IMR-90 (cell line): ENCODE measurements at regions not wholly inside any gene's neighbourhood (a gene's known extent, or its start where the extent isn't known, plus 50 kb on each side); places are given as distances from the start of the nearest gene placed in this dataset.
"Not testable (repeated sequence)": the region's sequence is repeated elsewhere in the genome, so short reads cannot be mapped to it uniquely, and the experiment has no call there.

Source experiments
- ATAC-seq: fragments of 200-7000 bp; cut with Tn5 transposase; 2 replicates; pipeline ENCODE4 v1.9.1; 2020; ENCODE audit warnings: low read depth, mild to moderate bottlenecking, moderate library complexity
- BruUV-seq: library from RNA; stranded (reverse); fragments of 400-500 nt; replicated peaks from 2 replicates; lab custom pipeline; 2021; lab: Mats Ljungman, UMichigan
- CTCF ChIA-PET: fragments of 300-600 bp; formaldehyde crosslinking; extraction: SDS; loops from one replicate; lab custom pipeline; 2021; ENCODE audit warnings: antibody characterized with exemption; lab: Yijun Ruan, JAX
- POLR2A ChIA-PET: fragments of 300-600 bp; sonication (Branson Sonifier 250); formaldehyde crosslinking; loops from one replicate; lab custom pipeline; 2022; ENCODE audit warnings: antibody characterized with exemption; ENCODE audit not compliant: unreplicated experiment; lab: Charles Lee
- DNase-seq: peaks from one replicate; pipeline ENCODE4 v3.0.0; 2013
- H2AFZ ChIP-seq: replicated peaks from 2 replicates; pipeline ENCODE3; 2013; ENCODE audit warnings: low read length, mild to moderate bottlenecking; ENCODE audit not compliant: poor library complexity
- H2AK5ac ChIP-seq: 2 replicates; pipeline ENCODE4 v1.6.1; 2013; ENCODE audit warnings: low read depth, low read length, inconsistent platforms
- H2AK9ac ChIP-seq: replicated peaks from 2 replicates; pipeline ENCODE3; 2013; ENCODE audit warnings: mild to moderate bottlenecking, low read depth, low read length, moderate library complexity; ENCODE audit not compliant: poor library complexity
- H2BK120ac ChIP-seq: 2 replicates; pipeline ENCODE4 v1.6.1; 2013; ENCODE audit warnings: low read depth, low read length, inconsistent platforms
- H2BK15ac ChIP-seq: 3 replicates; pipeline ENCODE4 v1.6.1; 2013; ENCODE audit warnings: low read depth, low read length, inconsistent platforms
- H2BK20ac ChIP-seq: 2 replicates; pipeline ENCODE4 v1.6.1; 2013; ENCODE audit warnings: low read depth, mild to moderate bottlenecking, inconsistent platforms, low read length, moderate library complexity
- H2BK5ac ChIP-seq: 2 replicates; pipeline ENCODE4 v1.6.1; 2013; ENCODE audit warnings: mild to moderate bottlenecking, low read depth, low read length, inconsistent platforms; ENCODE audit not compliant: poor library complexity, severe bottlenecking
- H3K14ac ChIP-seq: replicated peaks from 2 replicates; pipeline ENCODE4 v1.6.1; 2013; ENCODE audit warnings: low read depth, low read length, inconsistent platforms
- H3K18ac ChIP-seq: 2 replicates; pipeline ENCODE4 v1.6.1; 2013; ENCODE audit warnings: low read depth, low read length, control low read depth
- H3K23ac ChIP-seq: 2 replicates; pipeline ENCODE4 v1.6.1; 2013; ENCODE audit warnings: low read depth, low read length, inconsistent platforms
- H3K27ac ChIP-seq: 2 replicates; pipeline ENCODE4 v1.5.1; 2013; ENCODE audit warnings: mild to moderate bottlenecking, control low read depth, low read length; ENCODE audit not compliant: insufficient read depth
- H3K27me3 ChIP-seq: 2 replicates; pipeline ENCODE4 v1.6.1; 2013; ENCODE audit warnings: low read length; ENCODE audit not compliant: control insufficient read depth, insufficient read depth
- H3K36me3 ChIP-seq: 2 replicates; pipeline ENCODE4 v1.6.1; 2013; ENCODE audit warnings: low read length, mixed read lengths; ENCODE audit not compliant: control insufficient read depth, insufficient read depth
- H3K4ac ChIP-seq: 2 replicates; pipeline ENCODE4 v1.6.1; 2013; ENCODE audit warnings: low read depth, low read length, inconsistent platforms
- H3K4me1 ChIP-seq: 2 replicates; pipeline ENCODE4 v1.6.1; 2013; ENCODE audit warnings: low read length, mixed read lengths; ENCODE audit not compliant: control insufficient read depth, insufficient read depth
- H3K4me2 ChIP-seq: 2 replicates; pipeline ENCODE4 v1.6.1; 2013; ENCODE audit warnings: low read depth, mild to moderate bottlenecking, control low read depth, low read length, moderate library complexity
- H3K4me3 ChIP-seq: 2 replicates; pipeline ENCODE4 v1.5.1; 2013; ENCODE audit warnings: low read depth, mild to moderate bottlenecking, control low read depth, low read length, moderate library complexity; ENCODE audit not compliant: insufficient read depth
- H3K56ac ChIP-seq: 2 replicates; pipeline ENCODE4 v1.6.1; 2013; ENCODE audit warnings: low read length, inconsistent platforms; ENCODE audit not compliant: insufficient read depth; ENCODE audit errors: extremely low read depth
- H3K79me1 ChIP-seq, 2 experiments: 2 replicates each; pipeline ENCODE4 v1.6.1; 2013; ENCODE audit warnings: low read length in 2 of 2, inconsistent platforms in 1 of 2, low read depth in 1 of 2
- H3K9ac ChIP-seq: 2 replicates; pipeline ENCODE4 v1.6.1; 2013; ENCODE audit warnings: low read depth, low read length, control low read depth
- H3K9me1 ChIP-seq: 2 replicates; pipeline ENCODE4 v1.6.1; 2013; ENCODE audit warnings: low read length, inconsistent platforms; ENCODE audit not compliant: insufficient read depth
- H3K9me3 ChIP-seq: 2 replicates; pipeline ENCODE4 v1.6.1; 2013; ENCODE audit warnings: low read length; ENCODE audit not compliant: control insufficient read depth, insufficient read depth
- H4K20me1 ChIP-seq: 2 replicates; pipeline ENCODE4 v1.6.1; 2013; ENCODE audit warnings: low read length, inconsistent platforms; ENCODE audit not compliant: insufficient read depth
- H4K5ac ChIP-seq: 2 replicates; pipeline ENCODE4 v1.6.1; 2013; ENCODE audit warnings: mild to moderate bottlenecking, low read depth, low read length, control low read depth
- H4K8ac ChIP-seq, 2 experiments: 2 replicates each; pipeline ENCODE4 v1.6.1; 2013; ENCODE audit warnings: low read depth in 2 of 2, low read length in 2 of 2, control low read depth in 1 of 2, inconsistent platforms in 1 of 2
- H4K91ac ChIP-seq: 2 replicates; pipeline ENCODE4 v1.6.1; 2013; ENCODE audit warnings: low read depth, low read length, inconsistent platforms; ENCODE audit not compliant: insufficient read depth
- BHLHE40 ChIP-seq: fragments of 150-350 bp; IDR thresholded peaks from 2 replicates; pipeline ENCODE4 v1.6.1; 2016; ENCODE audit warnings: mild to moderate bottlenecking, low read depth, low read length
- CEBPB ChIP-seq: IDR thresholded peaks from 2 replicates; pipeline ENCODE4 v1.6.1; 2012; ENCODE audit warnings: low read depth, low read length, improper control_type of control experiment
- FOS ChIP-seq: fragments of 150-350 bp; IDR thresholded peaks from 2 replicates; pipeline ENCODE4 v1.6.1; 2016; ENCODE audit warnings: low read depth, low read length
- MAFK ChIP-seq: IDR thresholded peaks from 2 replicates; pipeline ENCODE4 v1.6.1; 2012; ENCODE audit warnings: low read depth, low read length, improper control_type of control experiment
- MAZ ChIP-seq: IDR thresholded peaks from 2 replicates; pipeline ENCODE4 v1.6.1; 2012; ENCODE audit warnings: low read depth, mild to moderate bottlenecking, low read length, improper control_type of control experiment, moderate library complexity, borderline replicate concordance
- MXI1 ChIP-seq: IDR thresholded peaks from 2 replicates; pipeline ENCODE4 v1.6.1; 2012; ENCODE audit warnings: low read depth, mild to moderate bottlenecking, low read length, moderate library complexity, borderline replicate concordance
- POLR2A ChIP-seq: IDR thresholded peaks from 2 replicates; pipeline ENCODE4 v1.6.1; 2012; ENCODE audit warnings: mild to moderate bottlenecking, low read depth, low read length
- SMC3 ChIP-seq: fragments of 150-350 bp; IDR thresholded peaks from 2 replicates; pipeline ENCODE4 v1.6.1; 2016; ENCODE audit warnings: low read depth, mild to moderate bottlenecking, antibody characterized with exemption, low read length, moderate library complexity
- WGBS, 2 experiments: methylation state at CpG; one replicate each; pipeline versions ENCODE4 v1.1.5 to v1.1.7; 2013; ENCODE audit warnings: missing lambda C conversion rate in 2 of 2; ENCODE audit not compliant: insufficient read length in 1 of 2; ENCODE audit errors: extremely low coverage in 2 of 2; 5-methylcytosine and 5-hydroxymethylcytosine counted together
- dilution Hi-C: fragments of 300-500 bp; cut with HindIII; formaldehyde crosslinking; loops from one replicate; pipeline ENCODE4 v1.14.3; 2018; ENCODE audit warnings: low sequenced_read_pairs; ENCODE audit not compliant: unreplicated experiment
- in situ Hi-C: fragments of 300-500 bp; cut with MboI; formaldehyde crosslinking; loops from 3 replicates; pipeline ENCODE4 v1.14.3; 2019; ENCODE audit warnings: low sequenced_read_pairs, inconsistent platforms, mixed read lengths
- intact Hi-C: fragments of 100-400 bp; cut with micrococcal nuclease; formaldehyde crosslinking; loops from 2 replicates; pipeline ENCODE4 v1.10.0; 2022

GRCh38 chr2:238616681-238617080, 190.0 kb downstream of the ASB1 start:
- H3K4ac ChIP-seq = no peak overlapping the region
- H3K9ac ChIP-seq = no peak overlapping the region
- no peak overlapping the region for H3K14ac ChIP-seq
- H4K8ac ChIP-seq = no peak overlapping the region
- ATAC-seq (no peak), DNase-seq (no peak)
- no peak overlapping the region for H3K4me2 ChIP-seq
- no peak overlapping the region for H2BK20ac ChIP-seq
- no peak overlapping the region for H2BK120ac ChIP-seq
- no peaks in the 10 kb centered on the region for H4K20me1 ChIP-seq
- dilution Hi-C loops = no loop called here
- ChIA-PET POLR2A (no interaction called here), CTCF (no interaction called here)
- H3K23ac ChIP-seq = no peak overlapping the region
- in situ Hi-C loops = no loop called here
- intact Hi-C loops = no loop called here
- H4K5ac ChIP-seq = no peak overlapping the region
- H2AFZ ChIP-seq = no peak overlapping the region
- no peaks in the 10 kb centered on the region for H3K4me1 ChIP-seq
- H3K18ac ChIP-seq = no peak overlapping the region
- no peak overlapping the region for H2AK9ac ChIP-seq
- BruUV-seq = no TSS peak
- H3K4me3 ChIP-seq = no peak overlapping the region
- WGBS, 2 experiments = 72% methylated on average over 3 of the region's 5 CpGs; no CpG with 5 or more reads in 1 of the 2 experiments
- TF ChIP-seq SMC3 (no peak), MAFK (no peak), MAZ (no peak), MXI1 (no peak), CEBPB (no peak), BHLHE40 (no peak), FOS (no peak), POLR2A (no peak)
- H3K9me1 ChIP-seq = no peaks in the 10 kb centered on the region
- H3K27me3 ChIP-seq = peaks cover 4% of the 10 kb centered on the region; the same call in 1 of the 2 replicates
- H2BK5ac ChIP-seq = no peak overlapping the region
- no peak overlapping the region for H2BK15ac ChIP-seq
- no peak overlapping the region for H3K56ac ChIP-seq
- H2AK5ac ChIP-seq = no peak overlapping the region
- H4K91ac ChIP-seq = no peak overlapping the region
- H3K36me3 ChIP-seq = no peaks in the 10 kb centered on the region
- no peaks in the 10 kb centered on the region for H3K9me3 ChIP-seq
- H3K79me1 ChIP-seq = no peaks in the 10 kb centered on the region
- no peak overlapping the region for H3K27ac ChIP-seq

GRCh38 chr2:238618494-238619283, 192.0 kb downstream of the ASB1 start:
- H2BK15ac ChIP-seq, H3K4me1 ChIP-seq, H3K9me1 ChIP-seq, H2AFZ ChIP-seq, H2BK5ac ChIP-seq, H2BK20ac ChIP-seq, H2AK9ac ChIP-seq, POLR2A ChIA-PET, H4K5ac ChIP-seq, dilution Hi-C loops, H3K23ac ChIP-seq, ATAC-seq, H3K36me3 ChIP-seq, H3K4ac ChIP-seq, H3K56ac ChIP-seq, H4K20me1 ChIP-seq, H4K91ac ChIP-seq, H4K8ac ChIP-seq, BruUV-seq, H3K4me3 ChIP-seq, H2BK120ac ChIP-seq, H3K9ac ChIP-seq, H3K18ac ChIP-seq, H3K27me3 ChIP-seq, H3K14ac ChIP-seq, H3K79me1 ChIP-seq, in situ Hi-C loops, H3K27ac ChIP-seq, intact Hi-C loops, DNase-seq, H3K4me2 ChIP-seq, H2AK5ac ChIP-seq, H3K9me3 ChIP-seq: not testable (repeated sequence)
- CTCF ChIA-PET = interaction anchor here (0.7 kb wide), 2 partner anchors 179 to 230 kb away, joined by 3 to 5 read pairs; no protein-coding TSS in a partner anchor
- no CpG with 5 or more reads among the region's 2 CpGs for WGBS, 2 experiments
